Bronchial epithelial cell (primary cell): ENCODE measurements at regions not wholly inside any gene's neighbourhood (a gene's known extent, or its start where the extent isn't known, plus 50 kb on each side); places are given as distances from the start of the nearest gene placed in this dataset.
A peak's percentile ranks its signal among the peaks of the same experiment; 100 is the strongest.

Experiments used
- DNase-seq: peaks from one replicate; pipeline ENCODE4 v3.0.0-alpha.2; 2010; ENCODE audit warnings: low read depth
- FAIRE-seq: peaks from 2 replicates; lab custom pipeline; 2011; peaks lifted over from hg19 to GRCh38; lab: Jason Lieb, UNC
- H3K27me3 ChIP-seq: 2 replicates; pipeline ENCODE4 v1.5.1; 2011; ENCODE audit warnings: low read length; ENCODE audit not compliant: control insufficient read depth, insufficient read depth
- H3K36me3 ChIP-seq: 2 replicates; pipeline ENCODE4 v1.5.1; 2011; ENCODE audit warnings: low read length; ENCODE audit not compliant: control insufficient read depth, insufficient read depth
- H3K4me3 ChIP-seq: 2 replicates; pipeline ENCODE4 v1.5.1; 2011; ENCODE audit warnings: mild to moderate bottlenecking, low read depth, low read length, control low read depth
- TF ChIP-seq, protein P1 (sequence below): IDR thresholded peaks from 2 replicates; pipeline ENCODE4 v1.5.1; 2011; ENCODE audit warnings: mild to moderate bottlenecking, moderate library complexity, low read length, control low read depth, inconsistent platforms; ENCODE audit not compliant: insufficient read depth, severe bottlenecking

DNA sequence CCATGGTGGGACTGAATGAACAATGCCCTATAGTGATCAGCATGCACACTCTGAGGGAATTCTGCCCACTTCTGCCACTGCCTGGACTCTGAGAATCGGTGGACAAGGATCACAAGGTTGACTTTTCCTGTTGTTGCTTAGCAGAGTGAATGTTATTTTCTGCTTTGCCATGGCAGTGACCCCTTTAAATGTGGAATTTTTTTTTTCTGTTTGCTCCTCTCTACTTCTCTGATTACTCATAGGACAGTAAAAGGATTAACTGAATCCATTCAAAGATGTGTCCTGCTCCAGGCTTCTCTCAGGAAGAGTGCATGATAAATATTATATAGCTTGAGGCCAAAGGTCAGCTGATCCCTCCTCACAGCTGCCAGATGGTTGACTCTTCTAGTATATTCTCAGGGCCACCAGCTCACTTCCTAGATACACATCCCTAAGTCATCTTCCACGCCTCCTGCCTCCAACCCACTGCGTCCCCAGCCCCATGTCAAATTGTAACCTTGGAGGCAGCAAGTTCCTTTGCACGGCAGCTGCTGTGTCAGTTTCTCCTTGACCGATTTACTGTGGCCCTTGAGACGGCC lies 74.0 kb upstream of the RALGPS2 start:
- TF ChIP-seq, protein P1, sequence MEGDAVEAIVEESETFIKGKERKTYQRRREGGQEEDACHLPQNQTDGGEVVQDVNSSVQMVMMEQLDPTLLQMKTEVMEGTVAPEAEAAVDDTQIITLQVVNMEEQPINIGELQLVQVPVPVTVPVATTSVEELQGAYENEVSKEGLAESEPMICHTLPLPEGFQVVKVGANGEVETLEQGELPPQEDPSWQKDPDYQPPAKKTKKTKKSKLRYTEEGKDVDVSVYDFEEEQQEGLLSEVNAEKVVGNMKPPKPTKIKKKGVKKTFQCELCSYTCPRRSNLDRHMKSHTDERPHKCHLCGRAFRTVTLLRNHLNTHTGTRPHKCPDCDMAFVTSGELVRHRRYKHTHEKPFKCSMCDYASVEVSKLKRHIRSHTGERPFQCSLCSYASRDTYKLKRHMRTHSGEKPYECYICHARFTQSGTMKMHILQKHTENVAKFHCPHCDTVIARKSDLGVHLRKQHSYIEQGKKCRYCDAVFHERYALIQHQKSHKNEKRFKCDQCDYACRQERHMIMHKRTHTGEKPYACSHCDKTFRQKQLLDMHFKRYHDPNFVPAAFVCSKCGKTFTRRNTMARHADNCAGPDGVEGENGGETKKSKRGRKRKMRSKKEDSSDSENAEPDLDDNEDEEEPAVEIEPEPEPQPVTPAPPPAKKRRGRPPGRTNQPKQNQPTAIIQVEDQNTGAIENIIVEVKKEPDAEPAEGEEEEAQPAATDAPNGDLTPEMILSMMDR, result no peak
- Histone ChIP-seq H3K4me3 (no peak overlapping the region), H3K36me3 (no peaks in the 10 kb centered on the region), H3K27me3 (peaks cover 3% of the 10 kb centered on the region)
- DNase-seq, result no peak
- no peak for FAIRE-seq

DNA sequence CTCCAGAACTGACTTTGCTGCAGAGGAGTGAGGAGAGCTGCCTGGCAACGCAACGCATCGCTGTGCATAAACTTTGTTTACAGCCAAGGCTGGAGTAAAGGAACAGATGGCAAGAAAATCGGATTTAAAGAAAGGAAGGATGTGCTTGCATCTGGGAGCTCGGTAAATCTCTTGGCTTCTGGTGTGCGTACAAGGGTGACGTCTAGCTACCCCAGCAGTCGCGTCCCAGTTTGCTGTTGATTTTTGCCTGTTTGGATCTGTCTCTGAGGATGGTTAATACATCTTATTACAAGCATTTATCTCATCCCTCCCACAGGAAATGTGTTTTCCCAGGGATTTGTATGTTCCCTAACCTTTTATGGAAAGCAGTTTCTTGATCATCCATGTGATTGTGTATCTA lies 73.3 kb upstream of the RALGPS2 start:
- Histone ChIP-seq H3K4me3 (no peak overlapping the region), H3K27me3 (peaks cover 3% of the 10 kb centered on the region), H3K36me3 (no peaks in the 10 kb centered on the region)
- TF ChIP-seq, protein P1, result no peak
- FAIRE-seq (no peak), DNase-seq (no peak)

DNA sequence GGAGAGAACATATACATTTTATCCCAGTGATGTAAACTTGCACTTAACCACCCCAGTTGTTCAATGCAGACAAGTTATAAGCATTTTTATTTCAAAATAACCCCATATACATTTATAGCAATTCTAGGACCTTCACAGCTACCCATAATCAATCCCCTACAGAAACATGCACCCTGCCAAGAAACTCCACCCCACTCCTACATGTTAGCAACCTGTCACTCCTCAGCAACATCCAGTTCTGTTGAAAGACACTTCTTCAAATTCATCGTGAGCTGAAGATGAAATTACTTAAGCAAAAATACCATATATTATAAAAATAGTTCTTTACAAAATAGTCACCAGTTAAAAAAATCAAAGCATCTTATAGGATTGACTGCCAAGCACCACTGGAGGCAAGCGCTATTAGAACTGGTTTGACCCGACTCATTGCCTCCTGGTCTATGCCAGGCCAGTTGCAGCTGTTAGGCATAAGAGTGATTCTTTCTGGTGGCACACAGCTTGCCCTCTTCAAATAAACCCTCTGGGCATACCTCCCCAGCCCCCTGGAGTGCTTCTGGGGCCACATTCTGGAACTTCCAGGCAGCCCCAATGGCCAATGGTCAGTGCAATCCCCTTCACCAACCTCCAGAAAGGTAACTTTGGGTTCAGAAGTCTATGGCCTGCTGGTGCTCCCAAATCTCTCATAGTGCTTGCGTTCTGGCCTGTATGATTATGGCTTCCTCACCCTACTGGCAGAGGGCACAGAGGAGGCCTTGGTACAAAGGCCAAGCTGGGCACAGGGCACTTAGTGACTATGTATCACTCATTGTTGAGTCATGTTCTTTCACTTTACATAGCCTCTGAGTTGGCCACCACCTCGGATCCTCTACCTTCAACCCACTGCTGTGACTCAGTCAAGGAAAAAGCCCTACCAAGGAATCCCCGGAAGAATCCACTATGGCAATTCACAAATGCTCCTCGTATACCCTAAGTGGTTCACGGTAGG lies 72.2 kb upstream of the RALGPS2 start:
- TF ChIP-seq, protein P1, result no peak
- no peaks in the 10 kb centered on the region for H3K27me3 ChIP-seq
- H3K36me3 ChIP-seq, result no peaks in the 10 kb centered on the region
- DNase-seq, result peak; percentile 91
- FAIRE-seq, result no peak
- H3K4me3 ChIP-seq, result no peak overlapping the region

DNA sequence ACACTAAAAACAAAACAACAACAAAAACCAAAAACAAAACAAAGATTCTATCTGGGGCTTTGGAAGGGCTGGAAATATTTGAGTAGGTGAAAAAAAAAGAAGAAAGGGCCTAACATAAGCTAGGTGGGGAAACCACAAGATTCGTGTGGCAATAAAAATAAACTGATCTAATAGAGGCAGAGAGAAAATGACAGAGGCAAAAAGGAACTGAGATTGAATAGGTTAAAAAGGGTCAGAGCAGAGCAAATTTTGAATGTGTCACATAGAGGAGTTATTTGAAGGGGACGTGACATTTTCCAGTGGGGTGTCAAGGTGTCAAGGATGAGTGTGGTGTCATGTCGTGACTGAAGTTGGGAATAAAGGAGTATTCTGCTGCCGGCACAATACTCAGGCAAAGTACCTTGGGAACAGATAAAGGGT lies 65.2 kb upstream of the RALGPS2 start:
- FAIRE-seq (no peak), DNase-seq (no peak)
- H3K36me3 ChIP-seq, result no peaks in the 10 kb centered on the region
- peaks cover 2% of the 10 kb centered on the region for H3K27me3 ChIP-seq
- H3K4me3 ChIP-seq, result no peak overlapping the region
- TF ChIP-seq, protein P1, result no peak

DNA sequence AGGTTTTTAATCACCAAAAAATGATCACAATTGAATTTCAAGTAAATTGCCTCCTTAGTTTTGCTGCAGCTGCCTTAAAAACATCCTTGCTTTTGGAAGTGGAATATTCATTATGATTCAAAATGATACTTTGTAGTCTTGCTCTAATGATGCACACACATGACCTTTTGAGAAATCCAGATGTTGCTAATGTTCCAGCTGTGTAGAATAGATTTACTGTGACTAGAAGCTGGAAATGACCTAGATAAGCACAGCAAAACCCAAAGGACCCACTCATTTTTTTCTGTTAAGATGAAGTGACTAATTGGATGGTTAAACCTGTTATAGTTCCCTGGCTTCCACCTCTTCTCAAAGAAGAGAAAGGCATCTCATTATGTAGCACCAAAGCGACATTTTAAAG lies 64.6 kb upstream of the RALGPS2 start:
- no peak overlapping the region for H3K4me3 ChIP-seq
- no peak for DNase-seq
- TF ChIP-seq, protein P1, result no peak
- H3K36me3 ChIP-seq, result no peaks in the 10 kb centered on the region
- H3K27me3 ChIP-seq, result peaks cover 2% of the 10 kb centered on the region
- FAIRE-seq, result no peak
